Hematopoietic multipotent progenitor cell treated with erythropoietin and hydrocortisone succinate and interleukin-3 and kit ligand, for 17 days (in vitro differentiated cells): ENCODE measurements at regions not wholly inside any gene's neighbourhood (a gene's known extent, or its start where the extent isn't known, plus 50 kb on each side); places are given as distances from the start of the nearest gene placed in this dataset.

Experiments used
- DNase-seq: peaks from one replicate; pipeline ENCODE4 v3.0.0-alpha.2; 2015; ENCODE audit warnings: low spot score

DNA sequence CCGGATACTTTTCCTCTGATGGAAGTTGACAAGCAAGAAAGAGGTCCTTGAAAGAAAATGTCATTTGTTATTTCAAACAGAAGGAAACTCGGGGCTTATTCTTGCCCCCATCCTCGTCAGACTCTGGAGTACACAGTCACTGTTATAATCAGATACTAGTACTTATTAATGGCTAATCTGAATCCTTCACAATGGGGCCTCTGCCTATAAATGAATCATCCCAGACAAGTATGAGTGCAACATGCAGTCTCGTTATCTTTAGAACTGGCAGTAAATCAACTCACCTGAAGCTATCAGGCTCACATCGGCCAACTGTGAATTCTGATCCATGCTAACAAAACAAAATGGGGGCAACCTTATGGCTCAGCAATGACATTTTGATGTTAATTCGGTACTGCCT, 216.7 kb downstream of the GRIN2B start:
- no peak for DNase-seq

GRCh38 chr12:13749389-13749788, 232.0 kb downstream of the GRIN2B start:
- no peak for DNase-seq

GRCh38 chr12:13745111-13745860, 236.1 kb downstream of the GRIN2B start:
- no peak for DNase-seq

DNA sequence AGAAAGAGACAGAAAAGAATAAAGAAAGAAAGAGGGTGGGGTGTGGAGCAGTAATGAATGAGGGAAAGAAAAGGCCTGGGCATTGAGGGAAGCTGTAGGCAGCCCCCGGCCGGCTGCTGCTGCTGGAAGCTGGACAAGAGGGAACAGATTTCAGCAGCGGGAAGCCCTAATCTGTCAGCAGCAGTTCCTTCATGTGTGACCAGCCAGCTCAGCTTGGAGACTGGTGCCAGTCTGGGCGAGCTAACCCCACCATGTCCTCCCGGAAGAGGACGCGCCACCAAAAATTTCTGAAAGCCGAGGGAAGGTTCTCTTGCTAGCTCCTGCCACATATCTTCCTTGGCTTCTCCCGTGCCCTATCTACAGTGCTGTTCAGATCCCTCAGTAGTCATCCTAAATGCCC, 236.8 kb downstream of the GRIN2B start:
- DNase-seq, result no peak

- DNase-seq, result no peak
Observed at GRCh38 chr12:13740149-13740545, 241.3 kb downstream of the GRIN2B start.

GRCh38 chr12:13735734-13736133, 245.7 kb downstream of the GRIN2B start:
- DNase-seq, result no peak

- DNase-seq, result no peak
Observed at GRCh38 chr12:13734584-13735152, 246.7 kb downstream of the GRIN2B start.

- DNase-seq, result no peak
Observed at GRCh38 chr12:13727707-13728195, 253.7 kb downstream of the GRIN2B start.

DNA sequence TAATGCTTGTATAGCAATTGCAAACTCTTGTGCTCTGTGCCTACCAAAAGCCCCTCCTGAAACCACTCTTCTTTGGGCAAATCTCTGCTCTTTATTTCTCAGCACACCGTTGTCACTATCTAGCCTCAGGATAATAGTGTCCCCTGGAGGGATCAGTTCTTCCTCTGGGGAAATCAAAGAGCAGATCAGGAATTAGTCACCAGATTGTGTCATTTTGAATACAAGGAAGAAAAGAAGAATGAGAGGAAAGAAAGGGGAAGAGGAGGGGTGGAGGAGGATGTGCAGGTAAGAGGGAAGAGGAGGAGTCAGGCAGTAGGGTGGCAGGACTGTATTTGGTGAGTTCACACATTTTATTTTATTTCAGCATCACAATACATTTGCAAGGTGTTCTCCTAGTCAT, 256.4 kb downstream of the GRIN2B start:
- no peak for DNase-seq

GRCh38 chr12:13724136-13724535, 257.3 kb downstream of the GRIN2B start:
- no peak for DNase-seq

DNA sequence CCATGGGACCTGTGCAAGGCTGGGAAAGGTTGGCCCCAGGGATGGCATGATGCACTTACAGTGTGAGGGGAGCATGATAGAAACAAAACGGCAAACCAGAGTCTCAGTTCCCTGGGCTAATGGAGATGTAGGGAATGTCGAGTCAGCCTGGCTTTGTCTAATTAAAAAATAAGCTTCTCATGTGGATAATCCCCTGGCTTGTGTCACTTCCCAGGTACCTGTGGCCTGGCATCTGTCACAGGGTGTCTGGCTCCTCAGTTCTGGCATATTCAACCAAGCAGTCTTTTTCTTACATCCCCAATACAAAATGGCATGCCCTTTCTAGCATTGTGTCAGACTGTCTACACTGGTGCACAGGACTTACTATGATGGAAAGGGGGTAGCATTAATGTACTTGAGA, 261.4 kb downstream of the GRIN2B start:
- DNase-seq, result no peak

DNA sequence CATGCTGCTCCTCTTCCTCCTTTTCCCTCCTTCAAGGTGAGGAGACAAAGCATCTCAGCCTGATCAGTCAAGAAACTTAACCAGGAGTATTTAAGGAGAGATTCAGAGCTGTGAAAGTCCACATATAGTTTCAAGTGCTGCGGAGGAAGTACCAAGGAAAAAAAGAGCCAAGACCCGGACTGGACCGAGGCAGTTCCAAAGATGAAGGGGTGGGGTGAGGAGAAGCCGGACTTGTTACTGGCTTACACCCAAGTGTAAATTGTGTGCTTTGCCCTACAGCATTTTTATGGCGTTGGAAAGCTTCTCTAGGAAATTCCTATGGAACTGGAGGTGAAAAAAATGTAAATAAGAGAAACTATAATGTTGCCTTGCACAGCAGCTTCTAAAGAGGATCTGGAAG, 263.1 kb downstream of the GRIN2B start:
- no peak for DNase-seq

DNA sequence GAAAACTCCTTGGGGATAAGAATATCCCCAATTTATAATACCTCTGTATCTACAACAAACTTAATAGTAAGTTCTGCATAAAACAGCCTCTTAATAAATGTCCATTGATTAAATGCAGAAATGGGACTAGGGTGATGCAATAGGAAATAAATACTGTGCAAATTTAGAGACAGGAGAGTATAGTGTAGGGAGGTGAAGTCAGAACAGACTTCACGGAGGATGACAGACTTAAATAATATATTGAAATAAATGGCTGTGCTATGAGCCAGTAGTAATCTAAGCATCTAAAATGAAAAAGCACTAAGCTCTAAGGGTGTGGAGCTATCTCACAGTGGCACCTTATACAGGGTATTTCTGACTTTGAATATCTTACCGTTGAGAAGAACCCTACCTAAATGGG, 265.3 kb downstream of the GRIN2B start:
- no peak for DNase-seq

DNA sequence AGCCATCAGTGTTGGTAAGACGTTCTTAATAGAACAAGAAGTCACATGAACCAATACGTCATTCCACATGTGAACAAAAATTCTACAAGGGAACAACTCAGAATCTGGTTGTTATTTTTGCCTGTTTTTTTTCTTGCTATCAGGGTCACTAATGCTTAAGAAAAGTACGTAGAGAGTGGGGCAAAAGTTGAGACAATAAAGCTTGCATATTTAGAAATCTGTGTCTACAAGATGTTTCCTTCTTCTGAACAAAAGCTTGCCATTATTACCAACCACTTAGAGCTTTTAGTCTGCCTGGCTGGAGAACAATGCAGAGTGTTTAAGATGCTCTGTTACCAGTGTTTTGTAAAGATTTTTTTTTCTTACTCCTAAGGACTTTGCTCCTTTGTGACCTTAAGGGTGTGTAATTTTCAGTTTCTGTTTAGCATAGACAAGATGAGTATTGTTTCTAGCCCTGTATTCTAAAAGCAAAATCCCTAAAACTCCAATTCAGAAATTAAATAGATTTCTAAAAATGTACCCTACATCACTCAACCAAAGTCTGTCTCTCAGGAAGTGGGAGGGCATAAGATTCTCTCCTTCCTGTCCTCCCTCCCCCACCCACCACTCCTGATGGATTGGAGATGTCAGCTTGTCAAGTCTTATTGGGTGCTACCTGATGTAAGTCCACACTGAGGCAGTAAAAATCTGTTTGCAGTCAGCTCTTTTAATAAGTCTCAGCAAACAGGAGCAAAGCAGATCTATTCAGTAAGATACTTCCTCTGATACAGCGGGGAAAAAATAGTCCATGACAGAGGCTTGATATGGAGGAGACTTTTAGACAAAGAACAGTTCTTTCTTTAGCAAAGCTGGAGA, 267.6 kb downstream of the GRIN2B start:
- DNase-seq, result no peak

DNA sequence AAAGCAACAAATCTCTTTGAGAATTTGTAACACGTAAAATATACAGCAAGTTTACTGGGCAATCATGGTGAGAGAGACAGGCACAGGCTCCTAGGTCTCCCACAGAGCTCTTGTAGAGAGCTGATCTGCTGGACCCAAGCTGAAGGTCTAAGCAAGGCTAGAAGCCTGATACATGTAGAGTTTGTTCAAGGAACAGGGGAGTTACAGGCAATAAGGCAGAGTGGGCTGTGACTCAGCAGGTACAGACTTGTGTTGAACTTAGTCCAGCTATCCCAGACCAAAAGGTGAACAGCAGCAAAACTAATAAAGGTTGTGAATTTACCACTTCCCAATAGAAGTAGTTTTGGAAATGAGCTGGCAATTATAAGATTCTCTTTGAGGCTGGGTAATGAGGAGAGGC, 273.6 kb downstream of the GRIN2B start:
- DNase-seq, result no peak

- no peak for DNase-seq
Observed at GRCh38 chr12:13702381-13702780, 279.0 kb downstream of the GRIN2B start.

GRCh38 chr12:13701502-13701901, 279.9 kb downstream of the GRIN2B start:
- DNase-seq, result no peak

DNA sequence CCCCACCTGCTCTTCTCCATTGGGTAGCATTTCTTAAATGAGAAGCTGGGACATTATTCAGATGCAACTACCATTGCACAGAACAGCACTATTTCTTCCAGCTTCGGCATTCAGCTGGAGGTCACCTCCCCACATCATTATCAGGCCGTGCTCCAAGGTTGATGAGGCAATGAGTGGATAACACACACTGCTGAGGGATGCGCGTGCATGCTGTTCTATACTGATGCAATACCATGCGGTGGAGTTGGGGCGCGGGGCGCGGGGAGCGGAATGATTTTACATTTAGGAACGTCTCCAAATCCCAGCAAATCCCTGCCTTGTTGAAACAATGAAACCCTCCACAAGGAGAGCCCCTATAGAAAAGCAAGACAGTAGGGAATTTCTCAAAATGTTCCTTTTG, 283.4 kb downstream of the GRIN2B start:
- no peak for DNase-seq

- no peak for DNase-seq
Observed at GRCh38 chr12:13695781-13696180, 285.6 kb downstream of the GRIN2B start.

DNA sequence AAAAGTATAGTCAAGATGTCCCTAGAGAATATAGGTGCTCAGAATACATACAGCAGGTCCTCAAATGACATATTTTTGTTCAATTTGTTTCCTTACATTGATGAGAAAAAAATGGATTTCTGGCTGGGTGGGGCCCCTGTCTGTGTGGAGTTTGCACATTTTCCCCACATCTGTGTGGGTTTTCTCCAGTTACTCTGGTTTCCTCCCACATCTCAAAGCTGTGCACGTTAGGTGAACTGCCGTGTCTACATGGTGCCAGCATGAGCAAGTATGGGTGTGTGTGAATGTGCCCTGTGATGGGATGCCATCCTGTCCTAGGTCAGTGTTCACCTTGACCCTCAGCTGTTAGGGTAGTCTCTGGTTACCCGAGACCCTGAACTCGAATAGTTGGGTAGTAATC, 289.1 kb downstream of the GRIN2B start:
- DNase-seq, result no peak

- DNase-seq, result no peak
Observed at GRCh38 chr12:13691598-13691997, 289.8 kb downstream of the GRIN2B start.

DNA sequence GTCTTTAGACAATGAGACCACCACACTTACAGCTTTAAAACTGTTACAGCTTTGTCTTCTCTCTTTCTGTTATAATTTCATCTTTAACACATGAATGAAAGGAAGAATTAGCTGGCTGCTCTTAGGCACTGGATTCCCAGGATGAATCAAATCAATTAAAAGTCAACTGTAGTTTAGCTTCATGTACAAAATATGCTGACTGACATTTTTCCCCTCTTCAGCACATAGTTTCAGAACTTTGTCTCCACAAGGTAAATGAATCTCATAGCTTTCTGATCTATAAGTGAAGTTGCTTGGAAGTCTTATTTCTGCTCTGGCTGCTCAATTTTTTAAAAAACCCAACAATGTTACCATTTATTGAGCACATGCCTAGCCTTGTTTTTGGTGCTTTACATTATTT, 293.8 kb downstream of the GRIN2B start:
- no peak for DNase-seq

DNA sequence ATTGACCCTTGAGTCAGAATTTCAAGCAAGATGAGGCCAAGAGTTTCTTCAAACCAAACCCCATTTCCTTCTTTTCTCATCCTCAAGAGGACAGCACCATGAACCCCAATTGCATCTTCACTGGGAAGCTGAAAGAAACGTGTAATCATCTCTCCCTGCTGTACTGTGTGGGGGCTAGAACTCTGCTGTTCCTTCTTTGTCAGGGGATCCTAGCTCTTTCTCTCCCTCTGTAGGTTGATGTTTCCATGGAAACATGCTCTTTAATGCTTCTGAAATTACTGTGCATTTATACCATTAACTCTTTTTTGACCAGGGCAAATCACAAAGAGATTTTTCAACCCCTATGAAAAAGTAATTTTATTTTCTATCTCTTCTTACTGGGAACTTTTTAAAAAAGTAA, 295.1 kb downstream of the GRIN2B start:
- no peak for DNase-seq
